ENCODE measurements at regions not wholly inside any gene's neighbourhood (a gene's known extent, or its start where the extent isn't known, plus 50 kb on each side); places are given as distances from the start of the nearest gene placed in this dataset.

DNA sequence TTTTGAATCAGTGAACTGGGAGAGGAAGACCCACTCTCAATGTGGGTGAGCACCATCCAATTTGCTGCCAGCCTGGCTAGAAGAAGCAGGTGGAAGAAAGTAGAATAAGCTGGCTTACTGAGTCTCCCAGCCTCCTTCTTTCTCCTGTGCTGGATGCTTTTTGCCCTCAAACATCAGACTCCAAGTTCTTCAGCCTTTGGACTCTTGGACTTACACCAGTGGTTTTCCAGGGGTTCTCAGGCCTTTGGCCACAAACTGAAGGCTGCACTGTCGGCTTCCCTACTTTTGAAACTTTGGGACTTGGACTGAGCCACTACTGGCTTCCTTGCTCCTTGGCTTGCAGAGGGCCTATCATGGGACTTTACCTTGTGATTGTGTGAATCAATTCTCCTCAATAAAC lies 804.2 kb upstream of the SLITRK1 start:
- no peak overlapping the region for H3K4me3 ChIP-seq
- H3K27ac ChIP-seq = no peak overlapping the region
- ATAC-seq (ENCODE audit: insufficient number of reproducible peaks, low FRiP score, low read depth) (no peak), DNase-seq (ENCODE audit: low spot score) (no peak)
- H3K9me3 ChIP-seq = no peaks in the 10 kb centered on the region
- H3K27me3 ChIP-seq (replicated peaks; ENCODE audit: insufficient read depth) = no peaks in the 10 kb centered on the region
- no peaks in the 10 kb centered on the region for H3K36me3 ChIP-seq
- TF ChIP-seq, protein P1, sequence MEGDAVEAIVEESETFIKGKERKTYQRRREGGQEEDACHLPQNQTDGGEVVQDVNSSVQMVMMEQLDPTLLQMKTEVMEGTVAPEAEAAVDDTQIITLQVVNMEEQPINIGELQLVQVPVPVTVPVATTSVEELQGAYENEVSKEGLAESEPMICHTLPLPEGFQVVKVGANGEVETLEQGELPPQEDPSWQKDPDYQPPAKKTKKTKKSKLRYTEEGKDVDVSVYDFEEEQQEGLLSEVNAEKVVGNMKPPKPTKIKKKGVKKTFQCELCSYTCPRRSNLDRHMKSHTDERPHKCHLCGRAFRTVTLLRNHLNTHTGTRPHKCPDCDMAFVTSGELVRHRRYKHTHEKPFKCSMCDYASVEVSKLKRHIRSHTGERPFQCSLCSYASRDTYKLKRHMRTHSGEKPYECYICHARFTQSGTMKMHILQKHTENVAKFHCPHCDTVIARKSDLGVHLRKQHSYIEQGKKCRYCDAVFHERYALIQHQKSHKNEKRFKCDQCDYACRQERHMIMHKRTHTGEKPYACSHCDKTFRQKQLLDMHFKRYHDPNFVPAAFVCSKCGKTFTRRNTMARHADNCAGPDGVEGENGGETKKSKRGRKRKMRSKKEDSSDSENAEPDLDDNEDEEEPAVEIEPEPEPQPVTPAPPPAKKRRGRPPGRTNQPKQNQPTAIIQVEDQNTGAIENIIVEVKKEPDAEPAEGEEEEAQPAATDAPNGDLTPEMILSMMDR (IDR thresholded peaks at IDR 0.05) = no peak
- H3K4me1 ChIP-seq (ENCODE audit: control insufficient read depth in 1 of 2, low read depth in 2 of 2) = peaks cover 0 to 9% of the 10 kb centered on the region in 2 donors

DNA sequence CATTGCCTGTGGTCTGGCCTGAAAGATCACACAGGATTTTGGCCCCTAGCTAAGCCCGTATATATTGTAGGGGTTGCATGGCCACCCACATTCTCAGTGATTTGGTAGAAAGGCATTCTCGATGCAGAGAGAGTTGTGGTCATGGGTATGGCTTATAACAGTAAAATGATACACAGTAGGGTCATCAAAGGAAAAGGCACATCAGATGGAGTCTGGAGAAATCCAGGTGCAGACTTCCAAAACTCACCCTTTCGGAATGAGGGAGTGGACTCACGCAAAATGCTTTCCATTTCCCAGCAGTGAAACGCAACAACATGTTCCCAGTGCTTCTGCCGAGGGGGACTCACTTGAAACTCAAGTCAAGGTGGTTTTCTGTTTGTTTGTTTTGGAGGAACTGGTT lies 802.5 kb upstream of the SLITRK1 start:
- Histone ChIP-seq H3K9me3 (no peaks in the 10 kb centered on the region), H3K36me3 (no peaks in the 10 kb centered on the region), H3K4me3 (no peak overlapping the region), H3K4me1 (ENCODE audit: control insufficient read depth in 1 of 2, low read depth in 2 of 2) (peaks cover 4 to 16% of the 10 kb centered on the region in 2 donors), H3K27me3 (replicated peaks; ENCODE audit: insufficient read depth) (no peaks in the 10 kb centered on the region), H3K27ac (no peak overlapping the region)
- TF ChIP-seq, protein P1 (IDR thresholded peaks at IDR 0.05) = no peak
- ATAC-seq (ENCODE audit: insufficient number of reproducible peaks, low FRiP score, low read depth) (no peak), DNase-seq (ENCODE audit: low spot score) (no peak)

DNA sequence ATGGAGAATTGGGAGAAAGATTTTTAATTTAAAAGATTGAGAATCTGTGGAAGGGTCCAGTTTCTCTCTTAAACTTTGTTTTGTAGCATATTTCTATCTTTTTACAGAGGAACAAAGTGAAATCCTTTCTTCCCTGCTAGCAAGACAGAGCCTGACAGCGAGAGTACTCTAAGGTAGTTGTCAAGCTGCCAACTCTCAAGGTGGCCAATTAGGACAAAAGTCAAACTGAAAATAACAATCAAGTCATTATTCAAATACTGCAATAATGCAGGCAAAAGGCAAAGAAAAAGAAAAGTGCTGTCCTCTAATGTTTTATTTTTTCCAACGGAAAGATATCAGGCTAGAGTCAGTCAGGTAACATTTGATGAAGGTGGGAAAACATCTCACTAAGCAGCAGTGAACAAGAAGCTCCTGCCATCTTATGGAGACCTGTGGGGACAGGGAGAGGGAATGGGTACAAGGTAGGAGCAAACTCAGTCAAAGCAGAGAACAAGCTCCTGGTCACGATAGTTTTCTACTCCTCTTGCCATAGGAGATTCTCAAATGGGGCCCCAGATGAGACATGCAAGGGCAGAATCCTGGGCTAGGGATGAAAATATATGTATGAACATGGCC lies 801.9 kb upstream of the SLITRK1 start:
- H3K27me3 ChIP-seq (replicated peaks; ENCODE audit: insufficient read depth) = no peaks in the 10 kb centered on the region
- TF ChIP-seq, protein P1 (IDR thresholded peaks at IDR 0.05) = no peak
- no peaks in the 10 kb centered on the region for H3K9me3 ChIP-seq
- no peak overlapping the region for H3K4me3 ChIP-seq
- no peak overlapping the region for H3K27ac ChIP-seq
- peaks cover 4 to 16% of the 10 kb centered on the region in 2 donors for H3K4me1 ChIP-seq (ENCODE audit: control insufficient read depth in 1 of 2, low read depth in 2 of 2)
- ATAC-seq (ENCODE audit: insufficient number of reproducible peaks, low FRiP score, low read depth) = no peak
- H3K36me3 ChIP-seq = no peaks in the 10 kb centered on the region
- no peak for DNase-seq (ENCODE audit: low spot score)

DNA sequence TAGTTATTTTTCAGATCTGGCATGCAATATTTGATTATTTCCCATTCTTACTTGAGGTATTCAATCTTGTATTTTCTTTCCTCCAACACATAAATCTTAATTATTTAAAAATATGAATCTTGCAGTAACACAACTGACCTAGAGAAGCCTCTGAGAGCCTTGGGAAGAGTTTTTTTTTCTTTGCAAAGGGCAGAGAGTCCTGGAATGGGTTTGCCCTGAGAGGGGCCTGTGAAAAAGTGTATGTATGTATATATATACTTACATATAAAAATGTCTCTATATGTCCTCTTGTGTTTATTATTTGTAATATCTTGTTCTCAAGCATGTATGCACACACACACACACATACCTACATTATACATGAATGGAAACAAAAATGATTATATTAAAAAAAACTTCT lies 801.2 kb upstream of the SLITRK1 start:
- DNase-seq (ENCODE audit: low spot score) (no peak), ATAC-seq (ENCODE audit: insufficient number of reproducible peaks, low FRiP score, low read depth) (no peak)
- Histone ChIP-seq H3K36me3 (no peaks in the 10 kb centered on the region), H3K27ac (no peak overlapping the region), H3K27me3 (replicated peaks; ENCODE audit: insufficient read depth) (no peaks in the 10 kb centered on the region), H3K9me3 (no peaks in the 10 kb centered on the region), H3K4me1 (ENCODE audit: control insufficient read depth in 1 of 2, low read depth in 2 of 2) (peaks cover 4 to 16% of the 10 kb centered on the region in 2 donors), H3K4me3 (no peak overlapping the region)
- TF ChIP-seq, protein P1 (IDR thresholded peaks at IDR 0.05) = no peak

DNA sequence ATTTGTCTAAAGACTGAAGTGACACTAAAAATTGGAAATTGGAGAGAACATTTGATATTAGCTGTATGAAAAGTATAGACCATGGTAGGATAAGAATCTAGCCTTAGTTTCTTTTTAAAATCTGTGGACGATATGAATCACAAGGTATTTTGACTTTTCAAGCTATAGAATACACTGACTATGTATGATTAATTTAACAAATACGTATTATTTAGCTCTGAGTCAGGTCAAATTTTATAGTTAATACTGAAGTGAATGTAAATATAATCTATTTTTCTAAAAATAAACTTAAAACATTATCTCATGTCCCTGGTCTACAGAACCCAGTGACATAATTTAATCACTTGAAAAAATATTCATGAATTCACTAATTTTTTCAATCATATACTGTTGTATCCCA lies 795.6 kb upstream of the SLITRK1 start:
- peaks cover 4 to 6% of the 10 kb centered on the region in 2 donors for H3K4me1 ChIP-seq (ENCODE audit: control insufficient read depth in 1 of 2, low read depth in 2 of 2)
- no peaks in the 10 kb centered on the region for H3K9me3 ChIP-seq
- H3K27me3 ChIP-seq (replicated peaks; ENCODE audit: insufficient read depth) = no peaks in the 10 kb centered on the region
- DNase-seq (ENCODE audit: low spot score) (no peak), ATAC-seq (ENCODE audit: insufficient number of reproducible peaks, low FRiP score, low read depth) (no peak)
- no peak overlapping the region for H3K4me3 ChIP-seq
- H3K27ac ChIP-seq = no peak overlapping the region
- no peaks in the 10 kb centered on the region for H3K36me3 ChIP-seq
- TF ChIP-seq, protein P1 (IDR thresholded peaks at IDR 0.05) = no peak
